Osteoblast (primary cell): ENCODE measurements at regions not wholly inside any gene's neighbourhood (a gene's known extent, or its start where the extent isn't known, plus 50 kb on each side); places are given as distances from the start of the nearest gene placed in this dataset.
A peak's percentile ranks its signal among the peaks of the same experiment; 100 is the strongest.

Experiments
- DNase-seq: peaks from one replicate; pipeline ENCODE4 v3.0.0; 2011; ENCODE audit warnings: low spot score, mixed read lengths; ENCODE audit not compliant: insufficient read length; ENCODE audit errors: missing footprints
- H2AFZ ChIP-seq: 2 replicates; pipeline ENCODE4 v1.6.0; 2011; ENCODE audit warnings: mild to moderate bottlenecking, low read length
- H3K27ac ChIP-seq: 2 replicates; pipeline ENCODE4 v1.5.1; 2011; ENCODE audit warnings: mild to moderate bottlenecking, low read depth, low read length, moderate library complexity
- H3K27me3 ChIP-seq: 2 replicates; pipeline ENCODE4 v1.6.0; 2012; ENCODE audit warnings: mild to moderate bottlenecking, control low read depth, inconsistent platforms, low read length, moderate library complexity; ENCODE audit not compliant: insufficient read depth
- H3K36me3 ChIP-seq: 2 replicates; pipeline ENCODE4 v1.5.1; 2011; ENCODE audit warnings: mild to moderate bottlenecking, low read length, control low read depth, moderate library complexity; ENCODE audit not compliant: insufficient read depth
- H3K4me1 ChIP-seq: 2 replicates; pipeline ENCODE4 v1.5.1; 2011; ENCODE audit warnings: mild to moderate bottlenecking, low read length, control low read depth, moderate library complexity; ENCODE audit not compliant: insufficient read depth
- H3K4me2 ChIP-seq: 2 replicates; pipeline ENCODE4 v1.6.0; 2011; ENCODE audit warnings: mild to moderate bottlenecking, low read length; ENCODE audit not compliant: insufficient read depth
- H3K4me3 ChIP-seq: fragments of 200-600 bp; sonication (generic); 3 replicates; pipeline ENCODE4 v1.5.1; 2012; ENCODE audit warnings: mild to moderate bottlenecking, low read length, inconsistent platforms; ENCODE audit not compliant: insufficient read depth
- H3K79me2 ChIP-seq: 2 replicates; pipeline ENCODE4 v1.6.0; 2012; ENCODE audit warnings: mild to moderate bottlenecking, low read length, control low read depth, inconsistent platforms; ENCODE audit not compliant: insufficient read depth
- H3K9me3 ChIP-seq: 2 replicates; pipeline ENCODE4 v1.5.1; 2011; ENCODE audit warnings: low read depth, low read length, control low read depth
- H4K20me1 ChIP-seq: 2 replicates; pipeline ENCODE4 v1.6.0; 2012; ENCODE audit warnings: mild to moderate bottlenecking, low read length, control low read depth; ENCODE audit not compliant: insufficient read depth
- TF ChIP-seq, protein P1 (sequence below): IDR thresholded peaks from 2 replicates; pipeline ENCODE4 v1.5.1; 2011; ENCODE audit warnings: mild to moderate bottlenecking, low read depth, low read length, moderate library complexity; ENCODE audit errors: extremely low read depth

- no peaks in the 10 kb centered on the region for H3K27me3 ChIP-seq
- H2AFZ ChIP-seq = no peak overlapping the region
- no peaks in the 10 kb centered on the region for H3K9me3 ChIP-seq
- TF ChIP-seq, protein P1, sequence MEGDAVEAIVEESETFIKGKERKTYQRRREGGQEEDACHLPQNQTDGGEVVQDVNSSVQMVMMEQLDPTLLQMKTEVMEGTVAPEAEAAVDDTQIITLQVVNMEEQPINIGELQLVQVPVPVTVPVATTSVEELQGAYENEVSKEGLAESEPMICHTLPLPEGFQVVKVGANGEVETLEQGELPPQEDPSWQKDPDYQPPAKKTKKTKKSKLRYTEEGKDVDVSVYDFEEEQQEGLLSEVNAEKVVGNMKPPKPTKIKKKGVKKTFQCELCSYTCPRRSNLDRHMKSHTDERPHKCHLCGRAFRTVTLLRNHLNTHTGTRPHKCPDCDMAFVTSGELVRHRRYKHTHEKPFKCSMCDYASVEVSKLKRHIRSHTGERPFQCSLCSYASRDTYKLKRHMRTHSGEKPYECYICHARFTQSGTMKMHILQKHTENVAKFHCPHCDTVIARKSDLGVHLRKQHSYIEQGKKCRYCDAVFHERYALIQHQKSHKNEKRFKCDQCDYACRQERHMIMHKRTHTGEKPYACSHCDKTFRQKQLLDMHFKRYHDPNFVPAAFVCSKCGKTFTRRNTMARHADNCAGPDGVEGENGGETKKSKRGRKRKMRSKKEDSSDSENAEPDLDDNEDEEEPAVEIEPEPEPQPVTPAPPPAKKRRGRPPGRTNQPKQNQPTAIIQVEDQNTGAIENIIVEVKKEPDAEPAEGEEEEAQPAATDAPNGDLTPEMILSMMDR = no peak
- DNase-seq = peak; percentile 5
- H3K27ac ChIP-seq = no peak overlapping the region
- no peak overlapping the region for H3K4me2 ChIP-seq
- H3K36me3 ChIP-seq = no peaks in the 10 kb centered on the region
- H3K4me3 ChIP-seq = no peak overlapping the region
- H4K20me1 ChIP-seq = no peaks in the 10 kb centered on the region
- H3K79me2 ChIP-seq = no peaks in the 10 kb centered on the region
- no peaks in the 10 kb centered on the region for H3K4me1 ChIP-seq
These were observed 205.1 kb downstream of the SOX11 start for GRCh38 chr2:5897249-5897648.

GRCh38 chr2:5898667-5899066 lies 206.5 kb downstream of the SOX11 start:
- Histone ChIP-seq H3K9me3 (no peaks in the 10 kb centered on the region), H3K27me3 (no peaks in the 10 kb centered on the region), H3K27ac (no peak overlapping the region), H3K4me1 (no peaks in the 10 kb centered on the region), H3K4me3 (no peak overlapping the region), H3K4me2 (no peak overlapping the region), H2AFZ (no peak overlapping the region), H3K79me2 (no peaks in the 10 kb centered on the region), H4K20me1 (no peaks in the 10 kb centered on the region), H3K36me3 (no peaks in the 10 kb centered on the region)
- TF ChIP-seq, protein P1 = no peak
- DNase-seq = no peak

DNA sequence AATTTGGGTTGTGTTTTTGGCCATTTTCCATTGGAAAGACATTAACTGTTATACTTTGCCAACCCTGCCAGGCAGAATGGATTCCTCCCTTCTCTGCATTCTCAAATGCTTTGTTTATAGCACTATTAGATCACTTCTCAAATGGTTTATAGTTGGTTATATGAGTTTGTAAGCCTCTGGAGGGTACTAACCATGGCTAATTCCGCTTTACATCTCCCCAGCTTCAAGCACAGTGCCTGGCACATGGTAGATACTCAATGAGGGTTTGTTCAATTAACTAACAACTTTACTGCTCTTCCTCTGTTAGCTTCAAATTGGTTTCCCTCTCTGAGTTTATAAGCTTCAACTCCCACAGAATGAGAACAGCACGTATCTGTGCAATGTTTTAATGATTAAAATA lies 213.5 kb downstream of the SOX11 start:
- no peaks in the 10 kb centered on the region for H3K36me3 ChIP-seq
- no peaks in the 10 kb centered on the region for H3K27me3 ChIP-seq
- H3K27ac ChIP-seq = no peak overlapping the region
- no peak overlapping the region for H2AFZ ChIP-seq
- H3K4me3 ChIP-seq = no peak overlapping the region
- no peaks in the 10 kb centered on the region for H3K9me3 ChIP-seq
- H4K20me1 ChIP-seq = no peaks in the 10 kb centered on the region
- no peak overlapping the region for H3K4me2 ChIP-seq
- H3K79me2 ChIP-seq = no peaks in the 10 kb centered on the region
- TF ChIP-seq, protein P1 = no peak
- DNase-seq = no peak
- no peaks in the 10 kb centered on the region for H3K4me1 ChIP-seq

GRCh38 chr2:5908071-5908470 lies 215.9 kb downstream of the SOX11 start:
- H4K20me1 ChIP-seq = no peaks in the 10 kb centered on the region
- no peak for DNase-seq
- no peaks in the 10 kb centered on the region for H3K9me3 ChIP-seq

More at GRCh38 chr2:5908071-5908470, 215.9 kb downstream of the SOX11 start:
- no peaks in the 10 kb centered on the region for H3K27me3 ChIP-seq
- no peaks in the 10 kb centered on the region for H3K4me1 ChIP-seq
- no peak overlapping the region for H3K4me2 ChIP-seq
- no peak overlapping the region for H3K4me3 ChIP-seq
- no peak overlapping the region for H2AFZ ChIP-seq
- H3K27ac ChIP-seq = no peak overlapping the region
- TF ChIP-seq, protein P1 = no peak
- H3K36me3 ChIP-seq = no peaks in the 10 kb centered on the region
- H3K79me2 ChIP-seq = no peaks in the 10 kb centered on the region
